GM12891 (cell line): ENCODE measurements at regions not wholly inside any gene's neighbourhood (a gene's known extent, or its start where the extent isn't known, plus 50 kb on each side); places are given as distances from the start of the nearest gene placed in this dataset.

Experiments used
- DNase-seq: peaks from one replicate; pipeline ENCODE4 v3.0.0; 2011; ENCODE audit warnings: low spot score; ENCODE audit not compliant: insufficient read length
- FAIRE-seq: peaks from 2 replicates; lab custom pipeline; 2011; peaks lifted over from hg19 to GRCh38; lab: Jason Lieb, UNC
- PAX5 ChIP-seq: IDR thresholded peaks from 2 replicates; pipeline ENCODE4 v1.6.1; 2011; ENCODE audit warnings: low read length, moderate library complexity, mild to moderate bottlenecking; ENCODE audit not compliant: insufficient read depth, severe bottlenecking
- POLR2A ChIP-seq: IDR thresholded peaks from 2 replicates; pipeline ENCODE4 v1.6.1; 2011; ENCODE audit warnings: low read depth, low read length, control low read depth
- POLR2AphosphoS5 ChIP-seq: IDR thresholded peaks from 2 replicates; pipeline ENCODE4 v1.6.1; 2011; ENCODE audit warnings: low read depth, low read length, control low read depth
- POU2F2 ChIP-seq: IDR thresholded peaks from 2 replicates; pipeline ENCODE4 v1.6.1; 2011; ENCODE audit warnings: low read depth, mild to moderate bottlenecking, control low read depth, low read length, moderate library complexity
- SPI1 ChIP-seq: IDR thresholded peaks from 2 replicates; pipeline ENCODE4 v1.6.1; 2011; ENCODE audit warnings: low read depth, low read length, control low read depth
- TAF1 ChIP-seq: IDR thresholded peaks from 2 replicates; pipeline ENCODE4 v1.6.1; 2011; ENCODE audit warnings: low read depth, low read length, control low read depth

DNA sequence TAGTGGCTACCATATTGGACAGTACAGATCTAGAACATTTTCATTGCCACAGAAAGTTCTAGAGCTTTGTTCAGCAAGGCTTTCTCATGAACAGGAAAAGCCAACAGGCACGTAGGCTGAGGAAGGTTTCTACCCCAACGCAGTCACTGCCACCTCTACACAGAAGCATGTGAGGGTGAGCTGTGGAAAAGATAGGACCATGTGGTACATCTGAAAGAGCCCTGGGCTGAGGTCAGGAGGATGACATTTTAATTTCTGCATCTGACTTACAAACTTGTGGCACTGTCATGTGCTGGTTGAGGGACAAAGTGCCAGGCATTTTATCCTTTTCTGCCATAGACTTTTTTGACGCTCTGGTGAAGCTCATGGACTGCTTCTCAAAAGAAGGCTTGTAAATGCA lies 454.2 kb downstream of the BCOR start:
- DNase-seq (no peak), FAIRE-seq (no peak)
- TF ChIP-seq TAF1 (no peak), POLR2AphosphoS5 (no peak), POLR2A (no peak)

DNA sequence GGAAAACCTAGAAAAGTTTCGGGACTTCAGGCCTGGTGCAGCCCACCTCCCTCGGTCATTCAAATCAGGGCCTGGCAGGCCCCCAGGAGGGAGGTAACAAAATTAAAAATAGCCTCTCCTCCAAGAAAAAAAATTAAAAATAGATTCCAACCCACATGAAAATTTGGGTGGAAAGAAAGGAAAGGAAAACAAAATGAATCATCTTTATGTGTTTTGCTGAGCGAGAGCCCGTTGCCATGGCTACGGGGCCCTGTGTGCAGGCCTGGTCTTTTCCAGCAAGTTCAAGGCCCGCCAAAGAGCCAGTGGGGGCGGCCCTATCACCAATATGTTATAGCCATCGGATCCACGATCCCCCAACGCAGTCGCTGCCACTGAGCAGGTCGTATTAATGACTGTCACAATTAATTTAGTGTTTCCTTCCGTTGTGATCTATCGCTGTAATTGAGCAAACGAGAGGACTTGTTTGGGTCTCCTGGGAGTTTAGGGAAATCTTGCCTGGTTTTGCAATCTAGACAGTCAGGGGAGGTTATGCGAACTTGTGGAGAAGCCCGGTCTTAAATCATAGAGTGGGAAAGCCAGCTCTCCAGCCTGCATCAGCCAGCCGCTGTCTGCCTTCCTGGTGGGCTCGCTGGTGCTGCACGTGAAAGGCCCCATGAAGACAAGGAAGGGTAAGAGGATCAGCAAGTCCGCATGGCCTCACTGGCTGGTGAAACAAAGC lies 452.4 kb downstream of the BCOR start:
- FAIRE-seq (no peak), DNase-seq (no peak)
- TF ChIP-seq POLR2AphosphoS5 (no peak), TAF1 (no peak), SPI1 (no peak), POLR2A (no peak), PAX5 (no peak), POU2F2 (no peak)

DNA sequence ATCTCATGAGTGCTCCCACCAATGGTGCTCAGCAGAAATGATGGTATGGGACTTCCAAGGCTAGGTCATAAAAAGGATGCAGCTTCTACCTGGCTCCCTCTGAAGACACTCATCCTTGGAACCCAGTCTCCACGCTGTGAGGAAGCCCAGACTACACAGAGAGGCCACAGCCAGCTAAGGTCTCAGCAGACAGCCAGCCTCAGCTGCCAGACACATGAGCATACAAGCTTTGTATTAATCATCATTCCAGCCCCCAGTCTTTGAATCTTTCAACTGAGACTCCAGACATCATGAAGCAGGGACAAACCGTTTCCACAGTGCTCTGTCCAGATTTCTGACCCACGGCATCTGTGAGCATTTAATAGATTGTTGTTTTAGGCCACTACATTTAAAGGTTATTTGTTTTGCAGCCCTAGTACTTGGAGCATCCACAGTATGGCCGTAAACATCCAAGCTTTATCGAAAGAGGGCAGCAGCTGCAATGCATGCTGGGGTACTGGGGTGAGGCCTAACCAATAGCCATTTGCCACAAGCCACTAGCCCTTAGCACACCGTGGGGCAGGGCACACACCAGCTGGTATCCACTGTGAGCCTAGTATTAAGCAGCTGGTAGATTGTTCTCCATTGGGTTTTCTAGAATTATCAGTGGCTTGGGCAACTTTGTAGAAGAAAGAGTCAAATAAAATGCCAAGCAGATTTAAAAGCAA lies 449.1 kb downstream of the BCOR start:
- FAIRE-seq (no peak), DNase-seq (no peak)
- TF ChIP-seq POU2F2, result no peak
- TF ChIP-seq SPI1, result no peak
- TF ChIP-seq POLR2A, result no peak
- no peak for TF ChIP-seq POLR2AphosphoS5

DNA sequence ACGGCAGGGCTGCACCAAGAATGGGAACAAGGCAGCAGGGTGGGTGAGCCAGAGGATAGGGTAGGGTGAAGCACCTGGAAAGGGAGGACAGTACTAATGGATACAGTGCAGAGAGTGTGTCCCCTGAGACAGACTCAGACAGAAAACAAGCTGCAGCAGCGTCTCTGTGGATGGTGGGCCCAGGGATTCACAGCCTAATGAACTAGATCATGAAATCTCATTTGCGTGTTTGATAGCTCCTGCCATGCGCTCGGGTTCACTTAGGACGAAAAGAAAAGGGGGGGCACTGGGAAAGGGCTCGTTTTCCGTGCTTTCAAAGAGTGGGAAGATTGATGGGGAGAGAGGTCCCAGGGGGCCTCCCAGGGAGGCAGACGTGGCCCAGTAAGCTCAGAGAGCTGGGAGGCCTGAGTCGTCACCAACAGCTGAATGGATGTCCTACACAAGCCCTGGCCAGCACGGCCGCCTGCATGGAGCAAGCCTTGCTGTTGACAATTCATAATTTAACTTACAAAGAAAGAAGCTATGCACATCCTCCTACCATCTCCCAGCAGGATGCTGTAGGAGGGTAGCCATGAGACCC lies 446.9 kb downstream of the BCOR start:
- FAIRE-seq (no peak), DNase-seq (no peak)
- TF ChIP-seq POLR2A, result no peak
- no peak for TF ChIP-seq POU2F2
- no peak for TF ChIP-seq PAX5
- TF ChIP-seq POLR2AphosphoS5, result no peak
- no peak for TF ChIP-seq SPI1
- TF ChIP-seq TAF1, result no peak

DNA sequence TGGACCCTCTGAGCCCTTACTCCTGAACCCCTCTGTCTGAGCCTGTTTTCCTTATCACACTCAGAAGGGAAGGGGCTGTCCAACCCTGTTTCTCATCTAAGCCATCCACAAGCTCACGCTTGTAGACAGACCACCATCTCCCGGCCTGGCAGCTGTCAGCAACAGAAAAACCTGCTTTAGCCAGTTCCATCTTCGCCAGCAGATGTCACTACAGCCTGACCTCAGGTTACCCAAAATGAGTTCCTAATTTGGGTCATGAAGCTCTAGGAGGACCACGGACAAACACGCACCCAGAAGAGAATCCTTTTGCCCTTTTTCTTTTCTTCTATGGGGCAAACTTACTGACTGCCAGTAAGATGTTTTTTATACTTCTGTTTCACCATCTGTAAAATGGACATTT lies 445.4 kb downstream of the BCOR start:
- TF ChIP-seq POLR2AphosphoS5 (no peak), SPI1 (no peak), PAX5 (no peak), TAF1 (no peak), POLR2A (no peak)
- peak; percentile 78 for FAIRE-seq
- DNase-seq, result peak; percentile 15

DNA sequence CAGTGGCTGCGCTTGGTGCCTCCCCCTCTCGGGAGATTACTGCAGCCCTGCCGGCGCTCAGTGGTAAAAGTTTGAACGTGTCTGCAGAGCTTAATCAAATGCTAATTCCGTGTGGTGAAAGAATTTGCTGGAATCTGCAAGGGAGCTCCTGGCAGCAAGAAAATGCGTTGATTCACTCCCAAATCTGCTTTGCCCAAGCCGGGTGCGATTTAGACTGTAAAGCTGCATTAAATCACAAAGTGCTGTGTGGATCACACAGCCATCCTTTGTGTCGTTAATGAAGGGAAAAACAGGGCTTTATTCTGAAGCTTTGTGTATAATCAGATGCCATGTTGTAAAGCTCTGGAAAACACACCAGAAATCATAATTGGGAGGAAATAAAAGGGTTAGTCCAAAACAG lies 444.1 kb downstream of the BCOR start:
- DNase-seq (no peak), FAIRE-seq (no peak)
- TF ChIP-seq POLR2A (no peak), POLR2AphosphoS5 (no peak), SPI1 (no peak), POU2F2 (no peak), TAF1 (no peak), PAX5 (no peak)

DNA sequence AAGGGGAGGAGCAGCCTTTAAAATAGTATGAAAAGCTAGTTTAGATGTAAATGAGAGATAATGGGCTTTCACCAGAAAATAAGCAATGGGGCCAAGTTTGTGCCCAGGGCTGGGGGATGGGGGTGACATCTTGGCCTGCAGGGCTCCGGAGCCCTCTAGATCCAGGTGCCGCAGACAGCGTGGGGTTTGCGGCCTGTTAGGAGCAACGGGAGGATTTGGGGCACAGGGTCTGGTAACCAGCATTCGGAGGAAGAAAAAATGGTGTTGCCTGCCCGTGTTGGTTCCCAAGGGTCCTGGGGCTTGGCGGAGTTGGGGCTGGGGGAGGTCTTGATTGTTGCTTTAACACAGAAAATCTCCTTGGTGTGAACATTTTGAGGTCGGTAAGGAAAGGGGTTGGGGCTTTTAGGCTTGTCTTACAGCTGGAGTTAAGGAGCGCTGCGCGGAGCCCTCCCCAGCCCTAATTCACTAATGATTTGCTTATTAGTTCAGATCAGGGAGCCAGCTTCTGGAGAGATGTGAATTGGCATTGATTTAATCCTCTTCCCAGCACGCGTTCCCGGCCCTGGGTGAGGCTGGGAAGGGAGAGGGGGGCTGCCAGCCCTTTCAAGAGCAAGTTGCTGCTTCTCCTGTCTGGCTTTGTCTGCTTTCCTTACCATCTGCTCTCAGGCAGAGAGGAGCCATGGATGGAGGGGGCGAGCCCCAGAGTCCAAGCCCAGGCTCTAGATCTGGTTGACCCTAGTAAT lies 443.4 kb downstream of the BCOR start:
- TF ChIP-seq POLR2A (no peak), TAF1 (no peak), PAX5 (no peak), POU2F2 (no peak), SPI1 (no peak), POLR2AphosphoS5 (no peak)
- FAIRE-seq (no peak), DNase-seq (no peak)

DNA sequence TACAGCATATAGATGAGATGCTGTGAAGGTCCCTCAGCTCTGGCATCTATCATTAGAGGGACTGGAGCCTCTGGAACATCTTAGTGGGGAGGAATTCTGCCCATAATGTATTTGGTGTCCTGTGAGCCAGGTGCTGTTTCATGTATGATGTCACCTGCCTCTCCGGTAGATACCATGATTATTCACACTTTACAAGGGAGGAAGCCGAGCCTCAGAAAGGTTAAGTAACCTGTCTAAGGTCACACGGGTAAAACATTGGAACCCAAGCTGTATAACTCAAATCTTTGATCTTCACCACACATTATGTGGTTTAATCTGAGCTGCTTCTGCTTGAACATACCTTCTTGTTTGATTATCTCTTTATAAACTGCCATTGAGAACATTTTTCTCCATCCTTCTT lies 442.8 kb downstream of the BCOR start:
- DNase-seq (no peak), FAIRE-seq (no peak)
- TF ChIP-seq PAX5 (no peak), POLR2A (no peak)

DNA sequence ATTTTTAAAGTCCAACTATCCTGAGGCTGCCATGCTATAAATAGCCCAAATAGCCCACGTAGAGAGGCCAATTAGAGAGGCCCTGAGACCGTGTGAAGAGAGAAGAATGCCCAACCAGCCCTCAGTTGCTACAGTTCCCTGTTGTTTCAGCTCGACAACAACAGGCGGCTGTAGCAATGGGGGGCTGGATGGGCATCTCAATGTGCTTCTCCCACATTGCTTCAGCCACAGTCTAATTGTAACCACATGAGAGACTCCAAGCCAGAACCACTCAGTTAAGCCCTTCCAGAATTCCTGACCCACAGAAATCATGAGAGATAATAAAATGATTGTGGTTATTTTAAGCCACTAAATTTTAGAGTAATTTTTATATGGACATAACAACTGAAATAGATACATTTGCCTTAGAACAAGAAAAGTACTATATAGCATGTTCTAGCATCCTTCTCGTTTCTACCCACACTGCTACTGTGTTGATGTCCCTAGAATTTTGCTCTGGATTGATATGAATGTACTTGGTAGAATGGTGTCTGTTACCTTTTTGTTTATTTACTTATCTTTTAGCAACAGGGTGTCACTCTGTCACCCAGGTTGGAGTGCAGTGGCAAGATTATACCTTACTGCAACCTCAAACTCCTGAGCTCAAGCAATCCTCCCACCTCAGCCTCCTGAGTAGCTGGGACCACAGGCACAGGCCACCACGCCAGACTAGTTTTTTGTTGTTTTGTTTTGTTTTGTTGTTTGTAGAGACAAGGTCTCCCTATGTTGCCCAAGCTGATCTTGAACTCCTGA lies 436.4 kb downstream of the BCOR start:
- no peak for FAIRE-seq
- TF ChIP-seq SPI1 (no peak), PAX5 (no peak), POLR2AphosphoS5 (no peak), POU2F2 (no peak), TAF1 (no peak), POLR2A (no peak)
- DNase-seq, result no peak
